GM12878 (cell line): ENCODE measurements at regions not wholly inside any gene's neighbourhood (a gene's known extent, or its start where the extent isn't known, plus 50 kb on each side); places are given as distances from the start of the nearest gene placed in this dataset.

Experiments
- JUND ChIP-seq: IDR thresholded peaks from 2 replicates; pipeline ENCODE4 v1.6.1; 2012; ENCODE audit warnings: low read depth, mild to moderate bottlenecking, low read length, improper control_type of control experiment, moderate library complexity
- POLR2A ChIP-seq: IDR thresholded peaks from 2 replicates; pipeline ENCODE4 v1.6.1; 2011; ENCODE audit warnings: low read depth, mild to moderate bottlenecking, low read length
- RBBP5 ChIP-seq: fragments of 200-600 bp; sonication (generic); conservative IDR thresholded peaks from 2 replicates; pipeline ENCODE4 v1.6.1; 2016
- ZBED1 ChIP-seq: IDR thresholded peaks from 2 replicates; pipeline ENCODE4 v1.6.1; 2016; ENCODE audit warnings: borderline replicate concordance
- ZNF622 ChIP-seq: fragments of 450-650 bp; IDR thresholded peaks from 2 replicates; pipeline ENCODE4 v1.6.1; 2017; ENCODE audit warnings: mild to moderate bottlenecking, inconsistent platforms
- TF ChIP-seq, protein P1 (sequence below): fragments of 450-650 bp; IDR thresholded peaks from 2 replicates; pipeline ENCODE4 v1.6.1; 2017; ENCODE audit warnings: mild to moderate bottlenecking, moderate library complexity
- TF ChIP-seq, protein P2 (sequence below): fragments of 450-650 bp; IDR thresholded peaks from 2 replicates; pipeline ENCODE4 v1.6.1; 2014; ENCODE audit warnings: mild to moderate bottlenecking
- TF ChIP-seq, protein P3 (sequence below): fragments of 450-650 bp; IDR thresholded peaks from 2 replicates; pipeline ENCODE4 v1.6.1; 2017; ENCODE audit warnings: mild to moderate bottlenecking, moderate library complexity

DNA sequence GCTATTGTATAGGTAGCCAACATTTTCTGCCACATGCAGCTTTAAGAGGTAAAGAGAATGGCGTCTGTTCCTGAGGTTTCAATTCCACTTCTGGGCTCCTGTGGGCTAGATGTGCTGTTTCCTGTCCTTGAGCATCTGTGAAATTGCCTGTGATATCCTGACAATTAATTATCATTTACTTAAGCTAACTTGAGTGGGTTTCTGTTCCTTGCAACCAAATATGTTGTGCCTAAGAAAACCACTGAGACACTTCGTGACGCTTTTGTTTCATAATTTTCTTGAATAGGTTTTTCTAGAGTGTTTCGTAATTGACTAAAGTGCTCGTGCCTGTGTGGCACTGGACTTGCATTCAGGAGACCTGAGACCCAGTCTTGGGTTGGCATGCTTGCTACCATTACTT, 127.3 kb upstream of the POU3F1 start (continued):
- TF ChIP-seq, protein P1, sequence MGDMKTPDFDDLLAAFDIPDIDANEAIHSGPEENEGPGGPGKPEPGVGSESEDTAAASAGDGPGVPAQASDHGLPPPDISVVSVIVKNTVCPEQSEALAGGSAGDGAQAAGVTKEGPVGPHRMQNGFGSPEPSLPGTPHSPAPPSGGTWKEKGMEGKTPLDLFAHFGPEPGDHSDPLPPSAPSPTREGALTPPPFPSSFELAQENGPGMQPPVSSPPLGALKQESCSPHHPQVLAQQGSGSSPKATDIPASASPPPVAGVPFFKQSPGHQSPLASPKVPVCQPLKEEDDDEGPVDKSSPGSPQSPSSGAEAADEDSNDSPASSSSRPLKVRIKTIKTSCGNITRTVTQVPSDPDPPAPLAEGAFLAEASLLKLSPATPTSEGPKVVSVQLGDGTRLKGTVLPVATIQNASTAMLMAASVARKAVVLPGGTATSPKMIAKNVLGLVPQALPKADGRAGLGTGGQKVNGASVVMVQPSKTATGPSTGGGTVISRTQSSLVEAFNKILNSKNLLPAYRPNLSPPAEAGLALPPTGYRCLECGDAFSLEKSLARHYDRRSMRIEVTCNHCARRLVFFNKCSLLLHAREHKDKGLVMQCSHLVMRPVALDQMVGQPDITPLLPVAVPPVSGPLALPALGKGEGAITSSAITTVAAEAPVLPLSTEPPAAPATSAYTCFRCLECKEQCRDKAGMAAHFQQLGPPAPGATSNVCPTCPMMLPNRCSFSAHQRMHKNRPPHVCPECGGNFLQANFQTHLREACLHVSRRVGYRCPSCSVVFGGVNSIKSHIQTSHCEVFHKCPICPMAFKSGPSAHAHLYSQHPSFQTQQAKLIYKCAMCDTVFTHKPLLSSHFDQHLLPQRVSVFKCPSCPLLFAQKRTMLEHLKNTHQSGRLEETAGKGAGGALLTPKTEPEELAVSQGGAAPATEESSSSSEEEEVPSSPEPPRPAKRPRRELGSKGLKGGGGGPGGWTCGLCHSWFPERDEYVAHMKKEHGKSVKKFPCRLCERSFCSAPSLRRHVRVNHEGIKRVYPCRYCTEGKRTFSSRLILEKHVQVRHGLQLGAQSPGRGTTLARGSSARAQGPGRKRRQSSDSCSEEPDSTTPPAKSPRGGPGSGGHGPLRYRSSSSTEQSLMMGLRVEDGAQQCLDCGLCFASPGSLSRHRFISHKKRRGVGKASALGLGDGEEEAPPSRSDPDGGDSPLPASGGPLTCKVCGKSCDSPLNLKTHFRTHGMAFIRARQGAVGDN, result peak; percentile 42; the same call in 1 of the 2 replicates
- TF ChIP-seq ZBED1 (no peak), POLR2A (no peak), ZNF622 (no peak), RBBP5 (no peak), JUND (no peak)
- TF ChIP-seq, protein P2, sequence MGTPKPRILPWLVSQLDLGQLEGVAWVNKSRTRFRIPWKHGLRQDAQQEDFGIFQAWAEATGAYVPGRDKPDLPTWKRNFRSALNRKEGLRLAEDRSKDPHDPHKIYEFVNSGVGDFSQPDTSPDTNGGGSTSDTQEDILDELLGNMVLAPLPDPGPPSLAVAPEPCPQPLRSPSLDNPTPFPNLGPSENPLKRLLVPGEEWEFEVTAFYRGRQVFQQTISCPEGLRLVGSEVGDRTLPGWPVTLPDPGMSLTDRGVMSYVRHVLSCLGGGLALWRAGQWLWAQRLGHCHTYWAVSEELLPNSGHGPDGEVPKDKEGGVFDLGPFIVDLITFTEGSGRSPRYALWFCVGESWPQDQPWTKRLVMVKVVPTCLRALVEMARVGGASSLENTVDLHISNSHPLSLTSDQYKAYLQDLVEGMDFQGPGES, result no peak
- TF ChIP-seq, protein P3, sequence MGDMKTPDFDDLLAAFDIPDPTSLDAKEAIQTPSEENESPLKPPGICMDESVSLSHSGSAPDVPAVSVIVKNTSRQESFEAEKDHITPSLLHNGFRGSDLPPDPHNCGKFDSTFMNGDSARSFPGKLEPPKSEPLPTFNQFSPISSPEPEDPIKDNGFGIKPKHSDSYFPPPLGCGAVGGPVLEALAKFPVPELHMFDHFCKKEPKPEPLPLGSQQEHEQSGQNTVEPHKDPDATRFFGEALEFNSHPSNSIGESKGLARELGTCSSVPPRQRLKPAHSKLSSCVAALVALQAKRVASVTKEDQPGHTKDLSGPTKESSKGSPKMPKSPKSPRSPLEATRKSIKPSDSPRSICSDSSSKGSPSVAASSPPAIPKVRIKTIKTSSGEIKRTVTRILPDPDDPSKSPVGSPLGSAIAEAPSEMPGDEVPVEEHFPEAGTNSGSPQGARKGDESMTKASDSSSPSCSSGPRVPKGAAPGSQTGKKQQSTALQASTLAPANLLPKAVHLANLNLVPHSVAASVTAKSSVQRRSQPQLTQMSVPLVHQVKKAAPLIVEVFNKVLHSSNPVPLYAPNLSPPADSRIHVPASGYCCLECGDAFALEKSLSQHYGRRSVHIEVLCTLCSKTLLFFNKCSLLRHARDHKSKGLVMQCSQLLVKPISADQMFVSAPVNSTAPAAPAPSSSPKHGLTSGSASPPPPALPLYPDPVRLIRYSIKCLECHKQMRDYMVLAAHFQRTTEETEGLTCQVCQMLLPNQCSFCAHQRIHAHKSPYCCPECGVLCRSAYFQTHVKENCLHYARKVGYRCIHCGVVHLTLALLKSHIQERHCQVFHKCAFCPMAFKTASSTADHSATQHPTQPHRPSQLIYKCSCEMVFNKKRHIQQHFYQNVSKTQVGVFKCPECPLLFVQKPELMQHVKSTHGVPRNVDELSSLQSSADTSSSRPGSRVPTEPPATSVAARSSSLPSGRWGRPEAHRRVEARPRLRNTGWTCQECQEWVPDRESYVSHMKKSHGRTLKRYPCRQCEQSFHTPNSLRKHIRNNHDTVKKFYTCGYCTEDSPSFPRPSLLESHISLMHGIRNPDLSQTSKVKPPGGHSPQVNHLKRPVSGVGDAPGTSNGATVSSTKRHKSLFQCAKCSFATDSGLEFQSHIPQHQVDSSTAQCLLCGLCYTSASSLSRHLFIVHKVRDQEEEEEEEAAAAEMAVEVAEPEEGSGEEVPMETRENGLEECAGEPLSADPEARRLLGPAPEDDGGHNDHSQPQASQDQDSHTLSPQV, result no peak
- TF ChIP-seq, all 136 proteins: peak for 14
